Urinary bladder (tissue), 3 donors: ENCODE measurements at regions not wholly inside any gene's neighbourhood (a gene's known extent, or its start where the extent isn't known, plus 50 kb on each side); places are given as distances from the start of the nearest gene placed in this dataset.
"Not testable (repeated sequence)": the region's sequence is repeated elsewhere in the genome, so short reads cannot be mapped to it uniquely, and the experiment has no call there.

Experiments
- DNase-seq: peaks from one replicate; pipeline ENCODE4 v3.0.0-alpha.2; 2015; ENCODE audit errors: extremely low spot score
- H3K27ac ChIP-seq: one replicate; pipeline ENCODE4 v1.5.1; 2013; ENCODE audit warnings: low read depth, mild to moderate bottlenecking, moderate library complexity
- H3K36me3 ChIP-seq: one replicate; pipeline ENCODE4 v1.6.1; 2013; ENCODE audit warnings: mild to moderate bottlenecking, moderate library complexity; ENCODE audit not compliant: insufficient read depth
- H3K4me1 ChIP-seq: one replicate; pipeline ENCODE4 v1.6.1; 2013; ENCODE audit warnings: mild to moderate bottlenecking, moderate library complexity; ENCODE audit not compliant: insufficient read depth
- H3K4me3 ChIP-seq: one replicate; pipeline ENCODE4 v1.5.1; 2013; ENCODE audit warnings: low read depth, low read length
- WGBS: extraction: QIAGEN DNeasy Blood & Tissue Kit; methylation state at CpG from one replicate; pipeline ENCODE4 v1.1.7; 2013; 5-methylcytosine and 5-hydroxymethylcytosine counted together
- donor health status: healthy with polysubstance abuse.
- donor health status: healthy.

DNA sequence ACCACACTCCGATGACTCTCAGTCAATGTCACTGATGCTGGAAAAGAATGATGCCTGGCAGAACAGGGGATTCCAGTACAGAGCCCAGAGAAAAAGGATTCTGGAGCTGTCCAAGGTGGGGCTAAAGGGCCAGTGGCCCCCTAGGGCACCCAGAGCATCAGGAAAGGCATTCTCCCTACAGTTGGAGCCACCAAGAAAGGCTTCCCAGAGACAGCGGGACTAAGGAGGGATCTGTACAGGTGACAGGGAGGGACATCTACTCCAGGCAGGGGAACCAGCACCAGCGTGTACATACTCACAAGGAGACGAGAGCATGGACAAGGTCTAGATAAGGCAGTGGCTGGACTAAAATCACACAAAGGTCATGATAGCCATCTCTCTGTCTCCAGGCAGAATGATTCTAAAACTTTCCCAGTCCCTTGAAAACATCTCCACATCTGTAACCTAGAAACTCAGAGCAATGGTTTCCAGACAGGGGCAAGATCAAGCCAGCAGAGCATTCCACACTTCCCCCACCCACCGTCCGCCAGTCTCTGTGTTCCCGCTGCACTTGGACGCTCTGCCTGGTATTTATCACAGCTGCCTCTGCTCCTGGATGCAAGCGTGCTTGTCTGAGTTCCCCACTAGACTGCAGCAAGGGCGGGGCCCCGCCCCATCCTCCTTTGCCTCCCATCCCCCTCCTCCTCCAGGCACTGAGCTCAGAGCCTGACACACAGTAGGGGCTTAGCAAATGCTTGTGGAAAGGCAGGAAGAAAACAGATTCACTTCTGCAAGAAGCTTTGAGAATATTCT, 111.6 kb upstream of the ZC3H12A start:
- 19% methylated on average over 11 of the region's 11 CpGs for WGBS
- no peaks in the 10 kb centered on the region for H3K4me1 ChIP-seq
- no peak overlapping the region for H3K4me3 ChIP-seq
- H3K36me3 ChIP-seq, result no peaks in the 10 kb centered on the region
- DNase-seq, result no peak
- no peak overlapping the region for H3K27ac ChIP-seq

DNA sequence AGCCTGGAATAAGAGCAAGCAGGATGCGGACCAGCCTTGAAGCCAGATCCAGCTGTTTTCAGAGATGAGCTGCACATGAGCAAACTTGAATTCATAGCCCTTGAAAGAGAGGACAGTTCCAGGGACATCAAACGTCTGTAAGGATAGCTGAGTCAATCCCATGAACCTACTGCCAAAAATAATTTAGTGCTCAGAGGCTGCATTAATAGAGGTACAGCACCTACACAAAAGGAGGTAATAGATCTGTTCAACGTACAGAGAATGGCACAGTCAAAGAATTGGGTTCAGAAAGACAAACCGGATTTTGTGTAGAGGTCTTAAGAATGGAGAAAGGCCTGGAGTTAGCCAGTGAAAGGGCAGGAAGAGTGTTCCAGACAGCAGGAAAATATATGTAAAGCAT, 110.8 kb upstream of the ZC3H12A start:
- DNase-seq, result no peak
- no peaks in the 10 kb centered on the region for H3K4me1 ChIP-seq
- no peak overlapping the region for H3K27ac ChIP-seq
- H3K36me3 ChIP-seq, result no peaks in the 10 kb centered on the region
- no peak overlapping the region for H3K4me3 ChIP-seq
- 53% methylated on average over 4 of the region's 4 CpGs for WGBS

DNA sequence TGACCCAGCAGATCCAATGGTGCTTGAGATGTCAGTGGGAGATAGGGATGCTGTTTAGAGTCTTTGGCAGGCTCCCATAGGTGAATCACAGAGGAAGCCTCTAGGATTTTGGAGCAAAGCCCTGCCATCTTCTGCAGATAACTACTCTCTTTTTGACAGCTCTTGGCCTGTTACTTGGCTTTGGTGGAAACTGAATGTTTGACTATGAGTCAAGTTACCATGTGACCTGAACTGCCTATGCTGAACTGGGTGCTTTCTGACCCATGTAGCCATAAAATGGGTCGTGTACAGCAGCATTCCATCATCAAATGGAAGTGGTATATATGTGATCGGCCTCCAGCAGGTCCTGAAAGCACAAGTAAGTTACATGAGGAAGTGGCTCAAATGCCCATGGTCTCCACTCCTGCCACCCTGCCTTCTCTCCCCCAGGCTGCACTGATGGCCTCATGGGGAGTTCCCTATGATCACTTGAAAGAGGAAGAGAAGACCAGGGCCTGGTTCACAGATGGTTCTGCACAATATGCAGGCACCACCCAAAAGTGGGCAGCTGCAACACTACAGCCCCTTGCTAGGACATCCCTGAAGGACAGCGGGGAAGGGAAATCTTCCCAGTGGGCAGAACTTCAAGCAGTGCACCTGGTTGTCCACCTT, 105.6 kb upstream of the ZC3H12A start:
- WGBS, result 66% methylated on average over 3 of the region's 3 CpGs
- not testable (repeated sequence) for H3K27ac ChIP-seq, H3K36me3 ChIP-seq

DNA sequence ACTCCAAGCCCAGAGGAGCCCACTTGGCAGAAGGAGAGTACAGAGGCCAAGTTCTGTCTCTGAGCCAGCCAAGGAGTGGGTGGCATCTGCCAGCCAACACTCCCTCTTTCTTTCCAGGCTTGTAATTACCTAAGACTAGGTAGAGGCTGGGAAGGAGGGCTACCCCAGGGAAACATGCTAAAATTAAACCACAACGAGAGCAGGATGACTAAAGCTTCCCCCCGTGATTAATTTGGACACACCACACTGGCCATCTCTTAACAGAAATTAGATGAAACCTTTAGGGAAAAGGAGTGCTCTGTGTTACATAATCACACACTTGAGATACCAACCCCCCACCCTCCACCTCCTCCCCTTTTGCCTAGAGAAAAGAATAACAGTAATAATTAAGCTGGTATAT, 102.1 kb upstream of the ZC3H12A start:
- no peak overlapping the region for H3K27ac ChIP-seq
- 73% methylated on average over 2 of the region's 2 CpGs for WGBS
- no peak overlapping the region for H3K4me3 ChIP-seq
- H3K4me1 ChIP-seq, result no peaks in the 10 kb centered on the region
- DNase-seq, result no peak
- H3K36me3 ChIP-seq, result no peaks in the 10 kb centered on the region

More for the DNA sequence above, 105.6 kb upstream of the ZC3H12A start:
- not testable (repeated sequence) for H3K4me1 ChIP-seq, H3K4me3 ChIP-seq, DNase-seq

DNA sequence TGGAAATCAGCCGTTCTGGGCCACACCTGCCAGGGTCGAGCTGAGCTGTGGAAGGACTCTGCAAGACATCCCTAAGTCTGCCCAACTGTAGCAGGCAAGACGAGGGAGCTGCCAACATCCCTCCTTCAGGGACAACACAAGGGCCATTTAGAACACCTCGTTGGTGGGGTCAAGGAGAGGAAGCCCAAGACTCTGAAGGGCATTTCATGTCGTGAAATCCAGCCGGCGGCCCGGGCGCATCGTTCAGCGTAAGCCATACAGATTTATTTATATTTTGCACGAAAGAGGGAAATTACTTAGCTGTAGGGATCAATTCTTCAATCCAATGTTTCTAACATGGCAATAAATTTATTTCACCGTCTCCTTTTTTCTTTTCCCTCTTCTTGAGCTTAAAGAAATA, 101.7 kb upstream of the ZC3H12A start:
- Histone ChIP-seq H3K36me3 (no peaks in the 10 kb centered on the region), H3K4me3 (no peak overlapping the region), H3K4me1 (no peaks in the 10 kb centered on the region), H3K27ac (no peak overlapping the region)
- DNase-seq, result no peak
- 75% methylated on average over 13 of the region's 13 CpGs for WGBS

DNA sequence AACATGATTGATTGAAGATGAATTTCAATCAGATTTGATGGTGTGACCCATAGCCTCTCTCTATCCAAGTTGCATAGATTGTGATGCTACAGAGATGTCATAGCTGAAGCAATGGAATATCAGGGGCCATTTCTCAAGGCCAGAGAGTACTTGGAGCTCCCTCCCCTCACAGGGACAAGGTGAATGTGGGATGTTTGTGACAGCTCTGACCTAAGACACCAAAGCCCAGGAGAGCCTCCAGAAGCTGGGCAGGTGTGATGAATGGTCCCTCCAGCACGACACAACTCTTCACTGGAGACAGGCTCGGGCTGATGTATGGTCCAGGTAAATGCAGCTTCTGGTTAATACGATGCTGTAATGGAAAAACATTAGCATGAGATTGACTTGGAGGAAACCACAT, 101.0 kb upstream of the ZC3H12A start:
- Histone ChIP-seq H3K4me3 (no peak overlapping the region), H3K4me1 (no peaks in the 10 kb centered on the region), H3K27ac (no peak overlapping the region), H3K36me3 (no peaks in the 10 kb centered on the region)
- WGBS, result 72% methylated on average over 3 of the region's 3 CpGs
- DNase-seq, result no peak

DNA sequence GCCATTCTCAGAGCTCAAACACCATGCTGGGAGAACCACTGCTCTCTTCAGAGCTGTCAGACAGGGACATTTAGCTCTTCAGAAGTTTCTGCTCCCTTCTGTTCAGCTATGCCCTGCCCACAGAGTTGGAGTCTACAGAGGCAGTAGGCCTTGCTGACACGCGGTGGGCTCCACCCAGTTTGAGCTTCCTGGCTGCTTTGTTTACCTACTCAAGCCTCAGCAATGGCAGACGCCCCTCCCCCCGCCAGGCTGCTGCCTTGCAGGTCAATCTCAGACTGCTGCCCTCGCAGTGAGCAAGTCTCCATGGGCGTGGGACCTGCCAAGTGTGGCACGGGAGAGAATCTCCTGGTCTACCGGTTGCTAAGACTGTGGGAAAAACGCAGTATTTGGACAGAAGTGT, 93.8 kb upstream of the ZC3H12A start:
- not testable (repeated sequence) for H3K4me3 ChIP-seq, DNase-seq, H3K36me3 ChIP-seq, H3K27ac ChIP-seq, H3K4me1 ChIP-seq
- 53% methylated on average over 9 of the region's 9 CpGs for WGBS

DNA sequence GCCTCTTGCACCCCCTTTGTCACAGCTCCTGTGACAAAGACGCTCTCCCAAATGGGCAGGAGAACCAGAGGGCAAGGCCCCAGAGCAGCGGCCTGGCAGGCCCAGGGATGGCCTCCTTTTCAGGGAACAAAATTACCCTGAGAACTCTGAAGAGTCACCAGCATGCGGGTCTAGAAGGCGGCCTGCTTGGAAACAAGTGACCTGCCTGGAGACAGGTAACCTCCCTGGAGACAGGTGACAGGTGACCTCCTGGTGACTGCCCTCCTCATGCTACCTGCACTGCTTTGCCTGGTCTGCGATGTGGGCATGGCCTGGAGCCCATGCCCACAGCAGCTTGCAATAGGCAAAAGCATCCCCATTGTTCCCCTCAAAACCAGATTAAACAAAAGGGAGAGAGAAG, 86.5 kb upstream of the ZC3H12A start:
- Histone ChIP-seq H3K4me3 (no peak overlapping the region), H3K4me1 (no peaks in the 10 kb centered on the region), H3K36me3 (no peaks in the 10 kb centered on the region), H3K27ac (no peak overlapping the region)
- no peak for DNase-seq
- 84% methylated on average over 5 of the region's 5 CpGs for WGBS

DNA sequence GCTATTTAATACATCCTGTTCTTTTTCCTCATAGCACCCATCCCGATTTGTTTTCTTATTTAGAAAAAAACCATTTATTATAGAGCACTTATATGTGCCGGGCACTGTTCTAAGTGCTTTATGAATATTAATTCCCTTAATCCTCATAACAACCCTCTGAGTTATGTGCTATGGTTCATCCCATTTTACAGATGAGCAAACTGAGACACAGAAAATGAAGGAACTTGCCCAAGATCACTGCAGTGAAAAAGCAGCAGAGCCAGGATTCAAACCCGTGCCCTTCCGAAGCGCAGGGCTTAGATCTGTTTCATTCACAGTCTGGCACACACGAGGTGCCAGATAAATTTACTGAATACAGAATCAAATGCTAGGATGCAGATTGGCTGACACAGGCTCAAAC, 85.1 kb upstream of the ZC3H12A start:
- 89% methylated on average over 6 of the region's 6 CpGs for WGBS
- DNase-seq, result no peak
- Histone ChIP-seq H3K36me3 (no peaks in the 10 kb centered on the region), H3K27ac (no peak overlapping the region), H3K4me3 (no peak overlapping the region), H3K4me1 (no peaks in the 10 kb centered on the region)

DNA sequence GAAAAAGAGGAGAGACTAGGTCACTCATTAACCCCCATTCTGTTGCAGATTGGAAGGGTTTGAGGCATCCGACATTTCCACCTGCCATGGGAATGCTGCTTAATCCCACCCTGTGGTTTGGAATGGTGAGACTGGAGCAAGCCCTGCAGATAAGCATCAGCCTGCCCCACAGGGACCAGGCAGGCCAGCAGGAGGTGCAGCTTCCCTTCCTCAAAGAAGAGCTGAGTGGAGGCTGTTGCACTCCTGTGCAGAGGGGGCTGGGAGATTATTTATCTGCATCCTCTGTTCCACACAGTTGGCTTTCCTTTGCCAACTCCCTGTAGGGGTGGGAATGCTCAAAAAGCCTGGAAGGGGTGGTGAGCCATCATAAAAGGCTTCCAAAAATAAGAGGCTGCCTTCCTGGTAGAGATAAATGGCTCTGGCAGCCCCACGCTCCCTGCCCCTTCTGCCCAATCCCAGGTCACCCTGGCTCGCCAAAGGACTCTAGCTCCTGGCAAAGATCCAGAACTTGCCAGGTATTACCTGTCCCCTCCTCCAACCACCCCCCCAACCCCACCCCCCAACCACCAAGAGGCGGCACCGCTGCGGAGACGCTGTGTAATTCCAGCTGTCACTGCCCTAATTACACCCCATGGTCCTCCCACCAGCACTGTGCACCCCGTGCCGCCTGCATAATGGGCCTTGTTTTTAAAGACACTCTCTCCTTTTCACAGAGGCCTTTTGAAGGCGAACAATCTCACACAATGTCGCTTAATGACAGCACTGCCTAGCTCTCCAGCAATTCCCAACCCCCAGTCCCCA, 83.0 kb upstream of the ZC3H12A start:
- WGBS, result 11% methylated on average over 11 of the region's 11 CpGs
- H3K36me3 ChIP-seq, result no peaks in the 10 kb centered on the region
- no peak overlapping the region for H3K27ac ChIP-seq
- no peaks in the 10 kb centered on the region for H3K4me1 ChIP-seq
- no peak for DNase-seq
- H3K4me3 ChIP-seq, result no peak overlapping the region

DNA sequence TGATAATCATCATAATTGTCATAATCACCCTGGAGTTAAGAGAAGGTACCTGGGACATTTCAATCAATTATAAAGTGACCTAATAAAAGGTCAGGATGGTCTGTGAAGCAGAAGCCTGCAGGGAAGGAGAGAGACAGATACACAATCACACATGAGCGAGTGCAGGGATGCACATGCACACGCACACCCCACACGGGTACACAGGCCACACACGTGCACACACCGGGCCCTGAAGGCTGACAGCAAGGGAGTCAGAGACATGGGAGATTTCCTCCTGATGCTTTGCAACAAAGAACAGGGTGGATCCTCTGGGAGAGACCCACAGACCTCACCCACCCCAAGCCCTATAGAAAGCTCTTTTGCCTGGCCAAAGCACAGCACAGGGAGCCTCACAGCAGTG, 82.3 kb upstream of the ZC3H12A start:
- DNase-seq, result no peak
- WGBS, result 59% methylated on average over 5 of the region's 5 CpGs
- no peak overlapping the region for H3K4me3 ChIP-seq
- no peak overlapping the region for H3K27ac ChIP-seq
- no peaks in the 10 kb centered on the region for H3K36me3 ChIP-seq
- H3K4me1 ChIP-seq, result no peaks in the 10 kb centered on the region

DNA sequence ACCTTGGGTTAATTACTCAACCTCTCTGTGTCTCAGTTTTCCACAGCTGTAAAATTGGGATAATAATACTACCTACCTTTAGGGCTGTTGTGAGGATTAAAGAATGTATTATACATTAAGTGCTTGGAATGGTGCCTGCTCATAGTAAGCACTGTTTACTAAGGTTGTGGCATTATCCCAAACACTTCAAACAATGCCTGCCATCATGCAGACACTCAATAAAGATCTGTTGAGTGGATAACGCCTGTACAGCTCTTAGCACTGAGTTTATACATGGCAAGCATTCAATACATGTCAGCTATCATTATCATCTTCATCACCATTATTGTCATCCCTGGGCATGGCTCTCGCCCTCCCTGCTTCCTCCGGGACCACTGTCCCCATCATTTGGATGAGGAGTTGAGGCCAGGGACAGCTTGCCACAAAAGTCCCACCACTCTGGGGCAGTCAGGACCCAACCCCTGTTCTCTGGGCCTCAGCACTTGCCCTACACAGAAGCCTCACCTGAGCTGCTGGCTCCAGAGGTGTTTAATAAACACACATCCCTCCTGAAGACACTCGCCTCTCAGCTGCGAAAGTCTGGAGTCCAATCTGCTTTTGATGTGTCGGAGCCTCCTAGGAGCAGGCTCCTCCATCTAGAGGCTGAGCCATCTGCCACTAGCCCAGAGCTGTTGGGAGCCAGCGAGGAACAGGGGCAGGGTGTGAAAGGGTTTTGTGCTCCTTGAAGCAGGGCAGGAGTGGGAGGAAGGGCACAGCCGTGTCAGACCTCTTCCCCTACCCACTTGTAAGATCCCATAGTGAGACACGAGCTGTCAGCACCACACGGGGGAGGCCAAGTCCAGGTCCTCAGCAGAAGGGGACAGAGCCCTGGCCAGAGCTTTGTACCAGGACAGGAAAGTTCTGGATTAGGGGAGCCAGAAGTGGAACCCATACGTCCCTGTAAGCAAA, 80.9 kb upstream of the ZC3H12A start:
- 41% methylated on average over 11 of the region's 11 CpGs for WGBS
- Histone ChIP-seq H3K4me3 (no peak overlapping the region), H3K36me3 (no peaks in the 10 kb centered on the region), H3K4me1 (no peaks in the 10 kb centered on the region), H3K27ac (no peak overlapping the region)
- no peak for DNase-seq
